ELF-1 (cell line): ENCODE measurements at regions not wholly inside any gene's neighbourhood (a gene's known extent, or its start where the extent isn't known, plus 50 kb on each side); places are given as distances from the start of the nearest gene placed in this dataset.
"Not testable (repeated sequence)": the region's sequence is repeated elsewhere in the genome, so short reads cannot be mapped to it uniquely, and the experiment has no call there.

Source experiments
- DNase-seq: peaks from one replicate; pipeline ENCODE4 v3.0.0-alpha.2; 2016; ENCODE audit warnings: low read depth, low spot score

GRCh38 chr2:144125751-144126150, 394.2 kb downstream of the ZEB2 start:
- DNase-seq = no peak

DNA sequence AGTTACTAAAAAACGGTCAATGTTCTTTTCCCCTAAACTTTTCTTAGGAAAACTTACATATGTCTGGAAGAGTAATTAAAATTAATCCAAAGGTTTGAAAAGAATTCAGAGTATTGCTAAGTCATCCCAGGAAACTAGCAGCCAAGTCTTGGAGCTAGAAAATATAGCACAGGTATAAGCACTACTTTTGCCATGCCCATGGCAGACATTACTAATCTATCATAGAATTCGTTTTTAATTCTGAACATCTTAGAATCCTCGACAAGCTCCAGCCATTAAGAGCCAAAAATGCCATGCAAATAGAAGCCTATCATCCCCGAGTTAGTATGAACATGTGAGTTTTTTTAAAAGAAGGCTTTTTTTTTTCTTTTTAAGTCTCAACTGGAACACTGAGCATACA, 395.0 kb downstream of the ZEB2 start:
- no peak for DNase-seq

GRCh38 chr2:144120487-144120886, 399.4 kb downstream of the ZEB2 start:
- DNase-seq = no peak

DNA sequence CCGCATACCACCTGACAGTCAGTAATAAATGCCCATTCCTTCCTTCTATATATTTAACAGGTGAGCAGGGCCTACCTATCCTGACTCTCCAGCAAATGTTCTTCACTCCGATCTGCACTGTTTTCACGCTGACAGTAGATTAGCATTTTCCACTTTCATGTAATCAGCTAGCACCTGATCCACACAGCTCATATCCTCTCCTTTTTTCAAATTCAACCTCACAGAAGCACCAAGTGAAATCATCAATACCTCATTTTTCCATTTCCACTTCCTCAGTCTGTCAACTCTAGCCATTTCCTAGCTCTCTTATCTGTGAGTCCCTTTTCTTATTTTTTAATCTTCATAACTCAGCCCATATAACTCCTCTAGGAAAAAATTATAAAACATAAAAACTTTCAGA, 402.8 kb downstream of the ZEB2 start:
- no peak for DNase-seq

- DNase-seq = no peak
Observed at GRCh38 chr2:144115739-144116291, 404.1 kb downstream of the ZEB2 start.

DNA sequence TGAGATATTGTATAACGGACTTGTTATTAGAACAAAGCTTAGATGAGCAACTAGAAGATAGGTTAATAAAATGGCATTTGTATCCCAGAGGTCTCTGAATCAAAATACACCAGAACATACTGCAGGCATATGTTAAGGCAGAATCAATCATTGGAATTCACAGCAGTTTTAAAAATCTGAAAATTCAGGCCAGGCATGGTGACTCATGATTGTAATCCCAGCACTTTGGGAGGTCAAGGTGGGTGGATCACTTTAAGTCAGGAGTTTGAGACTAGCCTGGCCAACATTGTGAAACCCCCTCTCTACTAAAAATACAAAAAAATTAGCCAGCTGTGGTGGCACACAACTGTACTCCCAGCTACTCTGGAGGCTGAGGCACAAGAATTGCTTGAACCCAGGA, 405.2 kb downstream of the ZEB2 start:
- DNase-seq = no peak

GRCh38 chr2:144111437-144111836, 408.5 kb downstream of the ZEB2 start:
- DNase-seq = peak; percentile 11

DNA sequence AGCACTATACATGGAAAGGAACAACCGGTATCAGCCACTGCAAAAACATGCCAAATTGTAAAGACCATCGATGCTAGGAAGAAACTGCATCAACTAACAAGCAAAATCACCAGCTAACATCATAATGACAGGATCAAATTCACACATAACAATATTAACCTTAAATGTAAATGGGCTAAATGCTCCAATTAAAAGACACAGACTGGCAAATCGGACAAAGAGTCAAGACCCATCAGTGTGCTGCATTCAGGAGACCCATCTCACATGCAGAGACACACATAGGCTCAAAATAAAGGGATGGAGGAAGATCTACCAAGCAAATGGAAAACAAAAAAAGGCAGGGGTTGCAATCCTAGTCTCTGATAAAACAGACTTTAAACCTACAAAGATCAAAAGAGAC, 413.8 kb downstream of the ZEB2 start:
- DNase-seq = not testable (repeated sequence)

DNA sequence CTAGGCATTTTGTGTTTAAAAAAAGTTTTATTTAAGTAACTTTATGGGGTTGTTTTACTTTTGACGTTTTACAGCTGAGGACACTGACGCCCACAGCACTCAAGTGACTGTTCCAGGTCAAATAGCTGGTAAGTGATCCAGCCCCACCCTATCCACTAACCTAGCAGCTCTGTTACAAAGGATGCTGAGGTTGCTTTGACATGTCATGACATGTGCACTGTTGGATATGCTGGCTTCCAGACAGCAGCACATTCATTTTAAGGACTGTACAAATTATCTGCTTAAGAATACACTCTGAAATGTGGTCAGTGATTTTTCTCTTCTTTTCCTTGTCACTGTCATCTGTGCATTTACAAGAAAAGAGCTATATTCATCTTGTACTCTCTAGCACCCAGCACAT, 417.5 kb downstream of the ZEB2 start:
- DNase-seq = no peak

DNA sequence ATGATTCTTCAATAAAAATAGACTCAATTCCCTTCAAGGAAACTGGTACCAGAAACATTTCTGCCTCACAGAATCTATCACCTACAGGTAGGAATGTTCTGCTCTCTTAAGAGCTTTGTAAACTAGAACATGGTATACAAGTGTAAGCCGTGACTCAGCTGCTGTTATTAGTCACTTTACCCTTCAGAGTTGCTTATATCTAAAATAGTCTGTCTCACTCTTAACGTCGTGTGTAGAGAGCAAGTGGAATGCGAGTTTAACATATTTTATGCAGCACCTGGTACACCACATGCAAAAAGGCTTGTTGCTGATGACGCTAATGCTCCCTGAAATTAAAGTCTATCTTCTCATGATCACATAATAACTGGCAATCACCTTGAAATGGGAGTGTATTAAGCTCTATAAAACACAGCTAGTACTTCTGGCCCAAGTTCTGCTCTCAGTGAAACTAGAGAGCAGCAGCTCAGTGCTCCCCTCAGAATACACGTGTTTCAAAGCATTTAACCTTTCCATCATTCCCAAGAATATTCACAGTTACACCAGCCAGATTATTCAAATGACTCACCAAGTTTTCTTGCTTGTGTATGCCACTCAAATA, 420.0 kb downstream of the ZEB2 start:
- DNase-seq = no peak

DNA sequence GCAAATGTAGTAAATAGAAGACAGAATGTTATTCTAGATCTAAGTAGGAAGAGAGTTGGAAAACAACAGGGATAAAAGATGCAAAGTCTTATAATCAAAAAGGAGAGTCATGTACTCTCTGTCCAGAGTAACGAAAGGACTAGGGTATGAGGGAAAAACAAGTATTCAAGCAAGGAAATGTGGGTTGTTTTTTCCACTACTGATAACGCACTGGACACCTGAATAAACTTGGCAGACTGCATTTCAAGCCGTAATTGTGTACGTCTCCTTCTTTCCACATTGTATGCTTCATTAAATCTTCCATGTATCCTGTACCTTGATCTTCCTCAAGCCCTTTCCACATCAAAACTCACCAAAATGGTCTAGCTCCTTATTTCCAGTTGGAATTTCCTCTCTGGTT, 420.6 kb downstream of the ZEB2 start:
- DNase-seq = no peak

DNA sequence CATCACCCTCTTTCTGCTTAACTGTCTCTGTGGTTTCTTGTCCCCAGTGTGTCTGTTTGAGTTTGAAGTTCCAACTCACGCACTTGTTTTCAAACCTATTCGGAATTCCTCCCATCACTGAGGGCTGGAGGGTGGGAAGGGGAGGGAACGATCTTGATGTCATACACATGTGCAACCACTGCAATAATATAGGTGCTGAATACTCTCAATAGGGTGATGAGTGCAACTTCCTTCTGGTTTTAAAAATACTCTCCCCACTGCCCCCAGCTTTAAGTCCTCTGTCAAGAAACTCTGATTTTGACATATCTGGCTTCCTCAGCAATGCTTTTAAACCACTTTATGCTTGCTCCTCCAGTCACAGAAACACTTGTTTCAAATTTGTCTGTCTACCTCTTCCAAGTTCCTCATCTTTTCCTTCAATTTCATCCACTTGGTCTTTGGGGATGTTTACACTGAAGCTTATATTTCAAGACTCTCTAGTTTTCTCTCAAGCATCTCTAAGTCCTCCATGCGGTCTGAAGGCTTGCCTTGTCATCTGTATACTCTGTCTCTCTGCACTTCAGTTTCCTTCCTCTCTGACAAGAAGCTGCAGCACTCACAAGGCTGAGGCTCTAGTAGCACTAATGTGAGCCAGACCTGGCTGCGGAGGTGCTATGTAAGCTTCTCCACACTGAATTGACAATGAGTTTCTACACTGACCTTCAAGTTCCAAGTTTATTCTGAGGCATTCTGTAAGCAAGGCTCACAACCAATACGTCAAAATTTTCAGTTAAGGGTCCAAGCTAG, 422.3 kb downstream of the ZEB2 start:
- no peak for DNase-seq

DNA sequence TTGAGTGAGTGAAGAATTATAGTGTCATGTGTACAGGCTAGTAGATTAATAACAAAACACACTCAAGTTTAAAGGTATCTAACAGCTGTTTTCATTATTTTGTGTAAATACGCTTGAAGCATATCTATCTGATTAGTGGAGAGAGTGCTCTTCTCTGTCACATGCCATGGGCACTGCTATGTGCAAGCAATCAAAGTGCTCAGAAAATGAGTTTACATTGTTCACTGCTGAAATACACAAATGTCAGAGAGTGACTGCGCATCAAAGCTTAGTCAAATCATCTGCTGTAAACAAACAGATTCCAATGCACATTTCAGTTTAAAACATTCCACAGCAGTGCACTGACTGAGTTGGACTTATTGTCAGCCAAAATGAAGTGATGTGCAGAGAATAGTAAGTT, 423.4 kb downstream of the ZEB2 start:
- DNase-seq = no peak

- DNase-seq = no peak
Observed at GRCh38 chr2:144094408-144095151, 425.3 kb downstream of the ZEB2 start.

GRCh38 chr2:144091622-144092021, 428.3 kb downstream of the ZEB2 start:
- no peak for DNase-seq

DNA sequence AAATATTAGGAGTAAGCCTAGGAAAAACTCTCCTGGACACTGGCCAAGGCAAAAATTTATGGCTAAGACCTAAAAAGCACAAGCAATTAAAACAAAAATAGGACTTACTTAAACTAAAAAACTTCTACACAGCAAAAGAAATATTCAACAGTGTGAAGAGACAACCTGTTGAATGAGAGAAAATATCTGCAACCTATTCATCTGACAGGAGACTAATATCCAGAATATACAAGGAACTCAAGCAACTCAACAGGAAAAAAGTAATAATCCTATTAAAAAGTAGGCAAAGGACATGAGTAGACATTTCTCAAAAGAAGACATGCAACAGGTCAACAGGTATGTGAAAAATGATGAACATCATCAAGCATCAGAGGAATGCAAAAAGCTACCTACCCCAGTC, 431.1 kb downstream of the ZEB2 start:
- DNase-seq = no peak

DNA sequence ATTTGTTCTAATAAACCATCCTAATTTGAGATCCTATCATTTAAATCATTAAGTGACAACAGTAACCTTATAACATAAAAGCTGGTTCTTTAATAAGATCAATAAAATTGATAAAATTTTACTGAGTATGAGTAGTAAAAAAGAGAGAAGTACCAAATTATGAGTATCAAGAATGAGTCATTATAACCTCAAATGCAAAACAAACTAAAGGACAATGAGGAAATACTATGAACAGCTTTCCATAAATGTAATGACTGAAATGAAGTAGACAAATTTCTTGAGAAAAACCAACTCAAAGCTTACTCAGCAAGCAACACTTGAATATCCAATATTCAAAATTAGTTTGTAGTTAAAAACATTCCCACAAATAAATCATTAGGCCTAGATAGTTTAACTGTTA, 433.0 kb downstream of the ZEB2 start:
- DNase-seq = no peak

DNA sequence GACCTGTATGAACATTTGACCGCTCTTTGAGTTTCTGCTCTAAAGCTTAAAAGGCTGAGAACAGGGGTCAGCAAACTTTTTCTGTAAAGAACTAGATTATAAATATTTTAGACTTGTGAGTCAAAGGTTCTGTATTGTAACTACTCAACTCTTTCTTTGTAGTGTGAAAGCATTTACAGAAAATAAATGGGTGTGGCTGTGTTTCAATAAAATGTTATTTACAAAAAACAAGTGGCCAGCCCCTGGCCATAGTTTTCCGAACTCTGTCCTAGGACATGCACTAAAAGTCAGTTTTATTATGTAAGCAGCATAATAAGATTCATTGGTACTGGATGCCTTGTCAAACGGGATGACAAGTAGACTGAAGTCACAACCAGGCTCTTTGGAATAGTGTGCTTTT, 434.9 kb downstream of the ZEB2 start:
- DNase-seq = no peak

- no peak for DNase-seq
Observed at GRCh38 chr2:144084114-144084661, 435.7 kb downstream of the ZEB2 start.

DNA sequence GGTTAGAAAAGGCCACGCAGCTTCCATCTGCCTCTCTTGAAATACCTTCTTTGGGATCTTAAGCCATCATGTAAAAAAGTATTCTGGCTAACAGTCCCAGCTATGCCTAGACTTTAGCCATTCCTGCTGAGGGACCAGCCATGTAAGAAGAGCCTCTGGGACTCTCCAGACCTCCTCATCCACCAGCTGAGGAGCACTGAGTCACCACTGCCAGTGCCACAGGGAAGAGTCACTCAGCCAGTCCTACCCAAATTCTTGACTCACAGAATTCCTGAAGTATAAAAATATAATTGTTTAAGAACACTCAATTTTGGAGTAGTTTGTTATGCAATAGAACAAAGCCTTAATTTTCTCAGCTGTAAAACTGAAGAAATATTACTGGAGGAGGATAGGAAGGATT, 436.7 kb downstream of the ZEB2 start:
- DNase-seq = no peak

- no peak for DNase-seq
Observed at GRCh38 chr2:144082777-144083176, 437.1 kb downstream of the ZEB2 start.

GRCh38 chr2:144082327-144082726, 437.6 kb downstream of the ZEB2 start:
- DNase-seq = no peak
